Right lobe of liver (tissue), 6 donors: ENCODE measurements at regions not wholly inside any gene's neighbourhood (a gene's known extent, or its start where the extent isn't known, plus 50 kb on each side); places are given as distances from the start of the nearest gene placed in this dataset.

Experiments used
- ATAC-seq, 4 donors: fragments of 200-7000 bp; cut with Tn5 transposase; one replicate each; pipeline ENCODE4 v1.9.1; 2020; ENCODE audit warnings: mild to moderate bottlenecking in 4 of 4, moderate library complexity in 4 of 4
- DNase-seq, 3 donors: peaks; one replicate each; pipeline ENCODE4 v3.0.0-alpha.2; 2020
- H3K27ac ChIP-seq, 3 donors: fragments of 200-600 bp; one replicate each; pipeline ENCODE4 v1.8.0; 2022
- H3K27me3 ChIP-seq, 2 donors: fragments of 200-600 bp; one replicate each; pipeline ENCODE4 v1.8.0; 2022
- H3K36me3 ChIP-seq, 4 donors: fragments of 200-600 bp; sonication (generic) in 1 of 4; one replicate each; pipeline versions ENCODE4 v1.5.1 to v1.8.0; 2017 to 2022; ENCODE audit warnings: control low read depth in 1 of 4
- H3K4me1 ChIP-seq, 4 donors: fragments of 200-600 bp; sonication (generic) in 1 of 4; one replicate each; pipeline versions ENCODE4 v1.5.1 to v1.8.0; 2017 to 2022; ENCODE audit warnings: control low read depth in 1 of 4
- H3K4me3 ChIP-seq, 3 donors: fragments of 200-600 bp; one replicate each; pipeline ENCODE4 v1.8.0; 2022
- H3K9me3 ChIP-seq, 4 donors: fragments of 200-600 bp; sonication (generic) in 1 of 4; one replicate each; pipeline versions ENCODE4 v1.5.1 to v1.8.0; 2017 to 2022; ENCODE audit warnings: control low read depth in 1 of 4
- CTCF ChIP-seq, 4 donors: fragments of 200-600 bp in 3 of 4; fragments of 450-650 bp in 1 of 4; IDR thresholded peaks; one replicate each; pipeline versions ENCODE4 v1.5.1 to v1.8.0; 2016 to 2022; ENCODE audit warnings: antibody characterized with exemption in 4 of 4, mild to moderate bottlenecking in 2 of 4
- POLR2A ChIP-seq: fragments of 450-650 bp; IDR thresholded peaks from one replicate; pipeline ENCODE4 v1.6.1; 2017; ENCODE audit warnings: antibody characterized with exemption, mild to moderate bottlenecking
- WGBS: methylation state at CpG from one replicate; pipeline ENCODE4 v1.1.6; 2018; ENCODE audit warnings: low coverage, low lambda C conversion rate; ENCODE audit not compliant: insufficient coverage; ENCODE audit errors: missing lambda C conversion rate; 5-methylcytosine and 5-hydroxymethylcytosine counted together
- intact Hi-C, 2 donors: fragments of 100-400 bp; cut with DNase I; formaldehyde crosslinking; loops; one replicate each; pipeline versions ENCODE4 v1.11.2 to v1.14.1; 2022
- donor health status: DM: no; HTN: yes; CAD: no.
- donor health status: DM: no; HTN: no; CAD: no.
- donor health status: DM: no; HTN: no; CAD: no.
- donor health status: DM: no; HTN: yes; CAD: no.
- donor health status: DM: no; HTN: yes; CAD: no.

DNA sequence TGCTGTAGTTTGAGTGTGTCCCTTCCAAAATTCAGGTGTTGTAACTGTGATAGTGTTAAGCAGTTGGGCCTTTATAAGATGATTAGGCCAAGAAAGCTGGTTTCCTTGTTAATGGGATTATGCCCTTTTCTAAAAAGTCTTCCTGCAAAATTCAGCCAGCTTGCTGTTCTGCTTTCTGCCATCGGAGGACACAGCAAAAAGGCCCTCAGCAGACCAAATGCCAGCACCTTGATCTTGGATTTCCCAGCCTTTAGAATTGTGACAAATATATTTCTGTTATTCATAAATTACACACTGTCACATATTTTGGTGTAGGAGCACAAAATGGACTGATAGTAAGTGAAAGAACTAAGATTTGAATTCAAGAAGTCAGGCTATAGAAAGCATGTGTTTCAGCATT, 203.2 kb downstream of the IZUMO3 start:
- Histone ChIP-seq H3K27me3 (no peaks in the 10 kb centered on the region), H3K27ac (no peak overlapping the region), H3K36me3 (no peaks in the 10 kb centered on the region), H3K9me3 (no peaks in the 10 kb centered on the region), H3K4me1 (no peaks in the 10 kb centered on the region), H3K4me3 (no peak overlapping the region)
- TF ChIP-seq CTCF (IDR thresholded peaks at IDR 0.05) (no peak), POLR2A (no peak)
- intact Hi-C loops = no loop called here
- no peak for ATAC-seq
- no peak for DNase-seq
- 73% methylated on average over 1 of the region's 1 CpG for WGBS

DNA sequence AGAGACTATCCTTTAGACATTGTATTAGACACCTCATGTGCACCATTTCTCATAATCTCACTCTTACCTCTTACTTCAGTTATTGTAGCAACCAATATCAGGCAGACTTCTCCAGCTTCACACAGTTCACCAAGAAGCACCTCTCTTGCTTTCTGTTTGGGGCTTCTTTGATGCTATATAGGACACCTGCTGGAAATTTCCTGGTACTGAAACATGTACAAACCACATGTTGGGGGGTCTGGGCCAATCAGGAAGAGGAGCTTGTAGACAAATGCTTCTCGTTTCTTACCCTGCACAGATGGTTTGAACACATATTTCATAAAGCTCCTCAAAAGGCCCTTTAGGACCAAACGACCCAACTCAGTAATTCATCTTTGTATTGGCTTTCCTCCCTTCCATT, 212.1 kb downstream of the IZUMO3 start:
- 5% methylated on average over 2 of the region's 2 CpGs for WGBS
- Histone ChIP-seq H3K27me3 (no peaks in the 10 kb centered on the region), H3K27ac (no peak overlapping the region), H3K36me3 (no peaks in the 10 kb centered on the region), H3K4me1 (no peaks in the 10 kb centered on the region), H3K4me3 (no peak overlapping the region), H3K9me3 (no peaks in the 10 kb centered on the region)
- intact Hi-C loops = no loop called here
- TF ChIP-seq CTCF (IDR thresholded peaks at IDR 0.05) (no peak), POLR2A (no peak)
- no peak for ATAC-seq
- no peak for DNase-seq

GRCh38 chr9:24298912-24299311, 246.8 kb downstream of the IZUMO3 start:
- no peaks in the 10 kb centered on the region for H3K27me3 ChIP-seq
- no peak overlapping the region for H3K27ac ChIP-seq
- TF ChIP-seq CTCF (IDR thresholded peaks at IDR 0.05) (no peak), POLR2A (no peak)
- H3K9me3 ChIP-seq = no peaks in the 10 kb centered on the region
- no peaks in the 10 kb centered on the region for H3K4me1 ChIP-seq
- WGBS = 59% methylated on average over 4 of the region's 4 CpGs
- no peak overlapping the region for H3K4me3 ChIP-seq
- no peak for ATAC-seq
- intact Hi-C loops = no loop called here
- no peak for DNase-seq
- H3K36me3 ChIP-seq = no peaks in the 10 kb centered on the region

GRCh38 chr9:24297931-24298330, 247.8 kb downstream of the IZUMO3 start:
- no peaks in the 10 kb centered on the region for H3K27me3 ChIP-seq
- intact Hi-C loops = no loop called here
- no peaks in the 10 kb centered on the region for H3K9me3 ChIP-seq
- no peak overlapping the region for H3K27ac ChIP-seq
- ATAC-seq (no peak), DNase-seq (no peak)
- 47% methylated on average over 2 of the region's 2 CpGs for WGBS
- H3K4me3 ChIP-seq = no peak overlapping the region
- H3K4me1 ChIP-seq = no peaks in the 10 kb centered on the region
- no peak for TF ChIP-seq CTCF (IDR thresholded peaks at IDR 0.05)
- TF ChIP-seq POLR2A = no peak
- no peaks in the 10 kb centered on the region for H3K36me3 ChIP-seq

GRCh38 chr9:24296124-24296523, 249.6 kb downstream of the IZUMO3 start:
- no peak overlapping the region for H3K27ac ChIP-seq
- no peaks in the 10 kb centered on the region for H3K4me1 ChIP-seq
- no peaks in the 10 kb centered on the region for H3K9me3 ChIP-seq
- no peaks in the 10 kb centered on the region for H3K27me3 ChIP-seq
- no peak overlapping the region for H3K4me3 ChIP-seq
- ATAC-seq (no peak), DNase-seq (no peak)
- 18% methylated on average over 1 of the region's 1 CpG for WGBS
- TF ChIP-seq CTCF (IDR thresholded peaks at IDR 0.05) (no peak), POLR2A (no peak)
- H3K36me3 ChIP-seq = no peaks in the 10 kb centered on the region
- intact Hi-C loops = no loop called here
